ENCODE measurements at regions not wholly inside any gene's neighbourhood (a gene's known extent, or its start where the extent isn't known, plus 50 kb on each side); places are given as distances from the start of the nearest gene placed in this dataset.

GRCh38 chr6:903761-904160 is 210.8 kb upstream of the EXOC2 start:
- no peak for TF ChIP-seq CTCF (IDR thresholded peaks at IDR 0.05; ENCODE audit: low read depth, low read length, missing control alignments)
- H3K36me3 ChIP-seq (replicated peaks) = no peaks in the 10 kb centered on the region
- in situ Hi-C loops (cut with HindIII; ENCODE audit: low pct_ligation_motif_present, low sequenced_read_pairs) = no loop called here
- H3K27me3 ChIP-seq (replicated peaks) = no peaks in the 10 kb centered on the region
- no peak overlapping the region for H3K4me3 ChIP-seq (ENCODE audit: low read depth, low read length)
- no peak overlapping the region for H3K27ac ChIP-seq
- DNase-seq = peak; percentile 66

- H3K27ac ChIP-seq = no peak overlapping the region
Observed at GRCh38 chr6:901696-902460, 208.9 kb upstream of the EXOC2 start.

GRCh38 chr6:900716-901605 is 208.0 kb upstream of the EXOC2 start:
- no peak for TF ChIP-seq CTCF (IDR thresholded peaks at IDR 0.05; ENCODE audit: low read depth, low read length, missing control alignments)
- Histone ChIP-seq H3K27me3 (replicated peaks) (no peaks in the 10 kb centered on the region), H3K4me3 (ENCODE audit: low read depth, low read length) (no peak overlapping the region), H3K36me3 (replicated peaks) (no peaks in the 10 kb centered on the region), H3K27ac (no peak overlapping the region)
- in situ Hi-C loops (cut with HindIII; ENCODE audit: low pct_ligation_motif_present, low sequenced_read_pairs) = no loop called here
- DNase-seq = no peak

More at GRCh38 chr6:901696-902460, 208.9 kb upstream of the EXOC2 start:
- in situ Hi-C loops (cut with HindIII; ENCODE audit: low pct_ligation_motif_present, low sequenced_read_pairs) = no loop called here
- no peak for TF ChIP-seq CTCF (IDR thresholded peaks at IDR 0.05; ENCODE audit: low read depth, low read length, missing control alignments)
- DNase-seq = no peak
- no peaks in the 10 kb centered on the region for H3K27me3 ChIP-seq (replicated peaks)
- H3K36me3 ChIP-seq (replicated peaks) = no peaks in the 10 kb centered on the region
- no peak overlapping the region for H3K4me3 ChIP-seq (ENCODE audit: low read depth, low read length)

GRCh38 chr6:897528-898207 is 204.7 kb upstream of the EXOC2 start:
- no peak overlapping the region for H3K27ac ChIP-seq
- in situ Hi-C loops (cut with HindIII; ENCODE audit: low pct_ligation_motif_present, low sequenced_read_pairs) = no loop called here
- H3K36me3 ChIP-seq (replicated peaks) = no peaks in the 10 kb centered on the region
- H3K27me3 ChIP-seq (replicated peaks) = no peaks in the 10 kb centered on the region
- no peak overlapping the region for H3K4me3 ChIP-seq (ENCODE audit: low read depth, low read length)
- DNase-seq = no peak
- TF ChIP-seq CTCF (IDR thresholded peaks at IDR 0.05; ENCODE audit: low read depth, low read length, missing control alignments) = no peak

- Histone ChIP-seq H3K27ac (no peak overlapping the region), H3K4me3 (ENCODE audit: low read depth, low read length) (no peak overlapping the region), H3K36me3 (replicated peaks) (no peaks in the 10 kb centered on the region), H3K27me3 (replicated peaks) (no peaks in the 10 kb centered on the region)
- in situ Hi-C loops (cut with HindIII; ENCODE audit: low pct_ligation_motif_present, low sequenced_read_pairs) = no loop called here
- no peak for DNase-seq
- no peak for TF ChIP-seq CTCF (IDR thresholded peaks at IDR 0.05; ENCODE audit: low read depth, low read length, missing control alignments)
Observed at GRCh38 chr6:894274-894673, 201.3 kb upstream of the EXOC2 start.
